ENCODE measurements at regions not wholly inside any gene's neighbourhood (a gene's known extent, or its start where the extent isn't known, plus 50 kb on each side); places are given as distances from the start of the nearest gene placed in this dataset.

GRCh38 chrX:120742946-120743665 is 113.3 kb upstream of the C1GALT1C1 start:
- TF ChIP-seq POLR2A (IDR thresholded peaks at IDR 0.05) (no peak), CTCF (IDR thresholded peaks at IDR 0.05) (no peak)
- H3K27ac ChIP-seq: no peak overlapping the region
- no peaks in the 10 kb centered on the region for H3K27me3 ChIP-seq
- DNase-seq (no peak), ATAC-seq (no peak)
- no peaks in the 10 kb centered on the region for H3K4me1 ChIP-seq
- no peaks in the 10 kb centered on the region for H3K9me3 ChIP-seq
- no peaks in the 10 kb centered on the region for H3K36me3 ChIP-seq (replicated peaks in 1 of 2; ENCODE audit: insufficient read depth in 1 of 2, low read depth in 2 of 2)
- WGBS, 2 donors: 67 to 69% methylated on average over 4 to 5 of the region's 5 CpGs
- no peak overlapping the region for H3K4me3 ChIP-seq
- intact Hi-C loops (cut with DNase I): no loop called here

- DNase-seq: no peak
- H3K27me3 ChIP-seq: no peaks in the 10 kb centered on the region
- no peak overlapping the region for H3K27ac ChIP-seq
- no peak for TF ChIP-seq POLR2A (IDR thresholded peaks at IDR 0.05)
- TF ChIP-seq CTCF (IDR thresholded peaks at IDR 0.05): no peak
- no peaks in the 10 kb centered on the region for H3K4me1 ChIP-seq
- intact Hi-C loops (cut with DNase I): no loop called here
- H3K4me3 ChIP-seq: no peak overlapping the region
- H3K36me3 ChIP-seq (replicated peaks in 1 of 2; ENCODE audit: insufficient read depth in 1 of 2, low read depth in 2 of 2): no peaks in the 10 kb centered on the region
- WGBS, 2 donors: 95 to 98% methylated on average over 3 of the region's 3 CpGs
- no peaks in the 10 kb centered on the region for H3K9me3 ChIP-seq
- ATAC-seq: no peak
Observed at GRCh38 chrX:120741452-120741851, 111.6 kb upstream of the C1GALT1C1 start.

GRCh38 chrX:120740072-120740471 is 110.2 kb upstream of the C1GALT1C1 start:
- no peaks in the 10 kb centered on the region for H3K36me3 ChIP-seq (replicated peaks in 1 of 2; ENCODE audit: insufficient read depth in 1 of 2, low read depth in 2 of 2)
- H3K27ac ChIP-seq: no peak overlapping the region
- DNase-seq: no peak
- no peaks in the 10 kb centered on the region for H3K9me3 ChIP-seq
- ATAC-seq: no peak
- TF ChIP-seq CTCF (IDR thresholded peaks at IDR 0.05) (no peak), POLR2A (IDR thresholded peaks at IDR 0.05) (no peak)
- H3K27me3 ChIP-seq: no peaks in the 10 kb centered on the region
- intact Hi-C loops (cut with DNase I): no loop called here
- WGBS, 2 donors: 75 to 83% methylated on average over 1 to 2 of the region's 2 CpGs
- no peaks in the 10 kb centered on the region for H3K4me1 ChIP-seq
- H3K4me3 ChIP-seq: no peak overlapping the region

GRCh38 chrX:120739300-120739699 is 109.4 kb upstream of the C1GALT1C1 start:
- intact Hi-C loops (cut with DNase I): no loop called here
- no peaks in the 10 kb centered on the region for H3K9me3 ChIP-seq
- H3K27me3 ChIP-seq: no peaks in the 10 kb centered on the region
- TF ChIP-seq CTCF (IDR thresholded peaks at IDR 0.05) (no peak), POLR2A (IDR thresholded peaks at IDR 0.05) (no peak)
- no peak overlapping the region for H3K4me3 ChIP-seq
- no peak for DNase-seq
- H3K27ac ChIP-seq: no peak overlapping the region
- no peaks in the 10 kb centered on the region for H3K4me1 ChIP-seq
- no peak for ATAC-seq
- H3K36me3 ChIP-seq (replicated peaks in 1 of 2; ENCODE audit: insufficient read depth in 1 of 2, low read depth in 2 of 2): no peaks in the 10 kb centered on the region

DNA sequence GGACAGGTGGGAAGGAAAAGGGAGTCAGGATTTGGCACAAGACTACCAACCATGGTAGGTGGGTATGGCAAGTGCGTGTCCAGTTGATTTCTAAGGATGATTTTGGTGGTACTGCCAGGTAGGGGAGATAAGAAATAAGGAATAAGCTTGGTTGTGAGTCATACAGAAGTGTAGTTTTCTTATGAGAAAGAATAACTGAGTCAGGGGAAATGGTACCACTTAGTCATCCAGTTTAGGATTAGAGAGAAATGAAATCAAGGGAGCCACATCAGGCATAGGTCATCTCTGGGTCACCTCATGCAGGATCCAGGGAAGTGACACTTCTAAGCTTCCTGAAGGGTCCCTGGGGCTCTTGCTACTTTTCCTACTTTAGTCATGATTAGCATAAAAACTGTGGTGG is 107.1 kb upstream of the C1GALT1C1 start:
- Histone ChIP-seq H3K27me3 (no peaks in the 10 kb centered on the region), H3K9me3 (no peaks in the 10 kb centered on the region), H3K27ac (no peak overlapping the region), H3K4me1 (no peaks in the 10 kb centered on the region), H3K36me3 (replicated peaks in 1 of 2; ENCODE audit: insufficient read depth in 1 of 2, low read depth in 2 of 2) (no peaks in the 10 kb centered on the region), H3K4me3 (no peak overlapping the region)
- 80 to 82% methylated on average over 1 of the region's 1 CpG for WGBS, 2 donors
- intact Hi-C loops (cut with DNase I): no loop called here
- TF ChIP-seq POLR2A (IDR thresholded peaks at IDR 0.05): no peak
- DNase-seq: no peak
- ATAC-seq: no peak
